ENCODE measurements at regions not wholly inside any gene's neighbourhood (a gene's known extent, or its start where the extent isn't known, plus 50 kb on each side); places are given as distances from the start of the nearest gene placed in this dataset.

DNA sequence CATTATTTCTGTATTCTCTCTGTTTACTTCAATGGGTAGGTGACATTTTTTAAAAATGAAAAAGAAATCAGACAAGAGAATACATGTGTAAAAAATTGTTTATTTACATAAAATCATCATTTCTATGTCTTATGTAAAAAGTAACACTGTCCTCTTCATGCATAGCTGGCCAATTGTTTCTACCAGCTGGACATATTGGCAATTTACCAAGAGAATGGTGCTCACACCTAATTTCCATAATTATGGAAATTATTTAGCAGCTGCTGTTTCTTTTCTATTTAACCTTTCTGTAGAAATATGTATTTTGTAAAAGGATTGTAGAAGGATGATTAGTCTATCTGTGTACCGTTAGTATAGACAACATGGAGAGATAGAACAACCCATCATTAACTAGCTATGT lies 791.9 kb downstream of the TRIB2 start:
- TF ChIP-seq, protein P1, sequence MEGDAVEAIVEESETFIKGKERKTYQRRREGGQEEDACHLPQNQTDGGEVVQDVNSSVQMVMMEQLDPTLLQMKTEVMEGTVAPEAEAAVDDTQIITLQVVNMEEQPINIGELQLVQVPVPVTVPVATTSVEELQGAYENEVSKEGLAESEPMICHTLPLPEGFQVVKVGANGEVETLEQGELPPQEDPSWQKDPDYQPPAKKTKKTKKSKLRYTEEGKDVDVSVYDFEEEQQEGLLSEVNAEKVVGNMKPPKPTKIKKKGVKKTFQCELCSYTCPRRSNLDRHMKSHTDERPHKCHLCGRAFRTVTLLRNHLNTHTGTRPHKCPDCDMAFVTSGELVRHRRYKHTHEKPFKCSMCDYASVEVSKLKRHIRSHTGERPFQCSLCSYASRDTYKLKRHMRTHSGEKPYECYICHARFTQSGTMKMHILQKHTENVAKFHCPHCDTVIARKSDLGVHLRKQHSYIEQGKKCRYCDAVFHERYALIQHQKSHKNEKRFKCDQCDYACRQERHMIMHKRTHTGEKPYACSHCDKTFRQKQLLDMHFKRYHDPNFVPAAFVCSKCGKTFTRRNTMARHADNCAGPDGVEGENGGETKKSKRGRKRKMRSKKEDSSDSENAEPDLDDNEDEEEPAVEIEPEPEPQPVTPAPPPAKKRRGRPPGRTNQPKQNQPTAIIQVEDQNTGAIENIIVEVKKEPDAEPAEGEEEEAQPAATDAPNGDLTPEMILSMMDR (optimal IDR thresholded peaks at IDR 0.05 in 1 of 3, IDR thresholded peaks at IDR 0.05 in 1 of 3, conservative IDR thresholded peaks at IDR 0.05 in 1 of 3; ENCODE audit: extremely low read depth in 1 of 3, insufficient read depth in 2 of 3, low read length in 3 of 3) = no peak
- TF ChIP-seq EZH2 (IDR thresholded peaks at IDR 0.05; ENCODE audit: low read length) = no peak
